ENCODE measurements at regions not wholly inside any gene's neighbourhood (a gene's known extent, or its start where the extent isn't known, plus 50 kb on each side); places are given as distances from the start of the nearest gene placed in this dataset.

DNA sequence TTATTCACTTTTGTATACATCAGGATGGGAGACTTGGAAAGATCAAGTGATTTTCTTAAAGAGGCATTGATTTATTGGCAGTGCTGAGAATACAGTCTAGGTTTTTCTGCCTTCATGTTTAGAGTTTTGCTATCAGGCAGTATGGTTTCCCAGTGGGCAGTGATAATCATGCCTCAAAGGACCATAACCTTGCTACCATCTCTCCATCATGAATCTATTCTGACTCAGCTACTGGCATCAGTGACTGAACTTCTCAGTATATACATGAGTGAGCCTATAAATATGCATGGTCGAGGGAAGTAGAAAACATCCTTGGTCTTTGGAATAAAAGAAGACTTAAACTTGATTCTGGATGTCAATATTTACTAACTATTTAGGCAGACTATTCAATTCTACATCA lies 562.0 kb upstream of the AADAT start:
- TF ChIP-seq, protein P1, sequence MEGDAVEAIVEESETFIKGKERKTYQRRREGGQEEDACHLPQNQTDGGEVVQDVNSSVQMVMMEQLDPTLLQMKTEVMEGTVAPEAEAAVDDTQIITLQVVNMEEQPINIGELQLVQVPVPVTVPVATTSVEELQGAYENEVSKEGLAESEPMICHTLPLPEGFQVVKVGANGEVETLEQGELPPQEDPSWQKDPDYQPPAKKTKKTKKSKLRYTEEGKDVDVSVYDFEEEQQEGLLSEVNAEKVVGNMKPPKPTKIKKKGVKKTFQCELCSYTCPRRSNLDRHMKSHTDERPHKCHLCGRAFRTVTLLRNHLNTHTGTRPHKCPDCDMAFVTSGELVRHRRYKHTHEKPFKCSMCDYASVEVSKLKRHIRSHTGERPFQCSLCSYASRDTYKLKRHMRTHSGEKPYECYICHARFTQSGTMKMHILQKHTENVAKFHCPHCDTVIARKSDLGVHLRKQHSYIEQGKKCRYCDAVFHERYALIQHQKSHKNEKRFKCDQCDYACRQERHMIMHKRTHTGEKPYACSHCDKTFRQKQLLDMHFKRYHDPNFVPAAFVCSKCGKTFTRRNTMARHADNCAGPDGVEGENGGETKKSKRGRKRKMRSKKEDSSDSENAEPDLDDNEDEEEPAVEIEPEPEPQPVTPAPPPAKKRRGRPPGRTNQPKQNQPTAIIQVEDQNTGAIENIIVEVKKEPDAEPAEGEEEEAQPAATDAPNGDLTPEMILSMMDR (IDR thresholded peaks at IDR 0.05; ENCODE audit: control extremely low read depth in 1 of 3, insufficient read depth in 1 of 3, low read depth in 1 of 3, low read length in 3 of 3): no peak
- TF ChIP-seq SP1 (IDR thresholded peaks at IDR 0.05; ENCODE audit: low read depth, low read length): no peak
- TF ChIP-seq POLR2A (IDR thresholded peaks at IDR 0.05; ENCODE audit: control extremely low read depth in 1 of 2, low read depth in 2 of 2, low read length in 2 of 2): no peak
- TF ChIP-seq KDM1A (IDR thresholded peaks at IDR 0.05; ENCODE audit: borderline replicate concordance, low read length): no peak
- TF ChIP-seq YY1 (IDR thresholded peaks at IDR 0.05; ENCODE audit: low read depth, low read length): no peak
- TF ChIP-seq TBP (IDR thresholded peaks at IDR 0.05; ENCODE audit: low read depth, low read length): no peak
